ENCODE measurements at regions not wholly inside any gene's neighbourhood (a gene's known extent, or its start where the extent isn't known, plus 50 kb on each side); places are given as distances from the start of the nearest gene placed in this dataset.

- no peak for DNase-seq (ENCODE audit: low spot score)
Observed at GRCh38 chr10:44477046-44477425, 92.1 kb upstream of the CXCL12 start.

- DNase-seq (ENCODE audit: low spot score): no peak
Observed at GRCh38 chr10:44478040-44478439, 93.1 kb upstream of the CXCL12 start.

GRCh38 chr10:44478876-44479705, 94.2 kb upstream of the CXCL12 start:
- peak; percentile 3 for DNase-seq (ENCODE audit: low spot score)

DNA sequence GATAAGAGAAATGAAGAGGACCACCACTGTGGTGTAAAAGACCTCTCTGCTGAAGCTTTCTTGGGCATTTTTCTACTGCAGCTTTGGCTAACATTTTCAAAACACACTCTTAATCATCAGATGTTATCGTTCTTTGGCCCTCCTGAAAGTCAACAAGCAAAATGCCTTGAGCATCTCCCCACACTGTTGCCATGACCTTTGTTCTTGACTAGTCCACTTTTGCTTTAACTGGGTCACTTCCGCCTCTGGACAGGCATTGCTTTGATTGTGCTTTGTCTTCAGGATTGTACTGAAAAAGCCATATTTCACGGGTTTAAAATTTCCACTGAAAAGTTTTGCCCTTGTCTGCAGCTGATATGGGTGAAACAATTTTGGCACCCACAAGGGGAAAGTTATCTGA, 107.8 kb upstream of the CXCL12 start:
- DNase-seq (ENCODE audit: low spot score): no peak

- no peak for DNase-seq (ENCODE audit: low spot score)
Observed at GRCh38 chr10:44498222-44498621, 113.3 kb upstream of the CXCL12 start.

GRCh38 chr10:44500451-44500850, 115.6 kb upstream of the CXCL12 start:
- no peak for DNase-seq (ENCODE audit: low spot score)

DNA sequence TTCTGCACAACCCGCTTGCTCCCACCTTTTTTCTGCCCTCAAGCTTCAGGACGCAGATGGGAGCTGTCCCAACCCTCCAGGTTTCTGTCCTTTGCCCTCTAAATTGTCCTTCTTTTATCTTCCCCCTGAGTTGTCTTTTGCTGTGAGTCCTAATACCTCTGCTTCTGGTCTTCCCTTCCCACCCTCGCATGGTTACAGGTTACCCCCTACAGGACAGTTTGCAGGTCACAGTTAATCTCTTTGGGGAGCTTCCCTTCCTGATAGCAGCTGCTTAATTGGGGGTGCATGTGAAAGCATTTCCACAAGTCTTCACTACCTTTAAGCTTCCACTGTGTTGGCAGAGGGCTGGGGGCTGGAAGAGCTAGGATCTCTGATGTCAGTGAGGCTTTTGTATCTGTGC, 121.5 kb upstream of the CXCL12 start:
- DNase-seq (ENCODE audit: low spot score): no peak

DNA sequence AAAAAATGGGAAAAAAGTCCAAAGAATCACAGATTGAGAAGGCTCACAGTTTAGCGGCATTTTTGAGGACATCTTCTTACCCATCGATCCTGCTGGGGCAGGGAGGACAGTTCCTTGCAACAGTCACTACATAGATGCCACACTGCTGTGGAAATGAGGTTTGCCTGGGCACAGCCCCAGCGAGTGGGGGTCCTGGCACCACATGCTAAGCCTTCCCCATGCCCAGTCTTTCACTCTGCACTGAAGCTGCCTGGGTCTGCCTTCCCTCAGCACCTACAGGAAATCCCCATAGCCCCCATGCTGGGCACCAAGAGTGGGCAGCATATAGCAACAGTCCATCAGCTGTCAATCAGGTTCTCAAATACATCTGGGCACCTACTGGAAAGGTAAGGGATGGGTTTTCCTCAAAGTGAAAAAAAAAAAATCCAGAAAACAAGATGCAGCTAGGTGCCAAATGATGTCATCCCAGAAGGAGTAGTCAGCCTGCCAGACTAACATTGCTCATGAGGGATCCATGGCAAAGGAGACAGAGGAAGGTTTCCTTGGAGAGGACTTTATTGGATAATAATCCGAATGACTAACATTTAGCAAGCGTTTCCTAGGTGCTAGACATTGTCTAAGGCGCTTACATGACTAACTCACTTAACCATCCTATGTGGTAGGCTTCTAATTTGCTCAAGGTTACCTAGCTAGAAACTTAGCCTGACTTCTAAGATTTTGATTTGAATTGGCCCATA, 125.7 kb upstream of the CXCL12 start:
- DNase-seq (ENCODE audit: low spot score): no peak

GRCh38 chr10:44511166-44511565, 126.3 kb upstream of the CXCL12 start:
- DNase-seq (ENCODE audit: low spot score): no peak

GRCh38 chr10:44511601-44512000, 126.7 kb upstream of the CXCL12 start:
- no peak for DNase-seq (ENCODE audit: low spot score)

- no peak for DNase-seq (ENCODE audit: low spot score)
Observed at GRCh38 chr10:44512431-44513022, 127.6 kb upstream of the CXCL12 start.

- DNase-seq (ENCODE audit: low spot score): peak; percentile 9
Observed at GRCh38 chr10:44513591-44513990, 128.7 kb upstream of the CXCL12 start.

- no peak for DNase-seq (ENCODE audit: low spot score)
Observed at GRCh38 chr10:44516891-44517290, 132.0 kb upstream of the CXCL12 start.

- DNase-seq (ENCODE audit: low spot score): peak; percentile 59
Observed at GRCh38 chr10:44517635-44518034, 132.7 kb upstream of the CXCL12 start.

DNA sequence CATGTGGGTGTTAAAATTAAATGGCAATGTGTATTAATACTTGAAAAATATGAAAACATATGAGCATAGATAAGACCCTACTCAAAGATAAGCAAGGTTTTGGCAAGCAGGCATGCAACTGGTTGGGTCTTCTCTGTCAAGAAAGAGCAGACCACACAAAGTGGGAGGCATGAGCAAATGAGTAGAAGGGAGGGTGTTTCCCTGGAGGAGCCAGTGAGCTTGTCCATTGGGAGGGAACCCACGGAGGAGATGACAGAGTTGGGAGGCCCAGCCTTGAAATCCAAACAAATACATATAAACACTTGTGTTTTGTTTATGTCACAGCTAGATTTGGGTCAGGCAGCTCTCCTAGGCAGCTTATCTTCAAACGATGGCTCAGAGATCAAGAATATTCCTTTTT, 134.5 kb upstream of the CXCL12 start:
- no peak for DNase-seq (ENCODE audit: low spot score)

DNA sequence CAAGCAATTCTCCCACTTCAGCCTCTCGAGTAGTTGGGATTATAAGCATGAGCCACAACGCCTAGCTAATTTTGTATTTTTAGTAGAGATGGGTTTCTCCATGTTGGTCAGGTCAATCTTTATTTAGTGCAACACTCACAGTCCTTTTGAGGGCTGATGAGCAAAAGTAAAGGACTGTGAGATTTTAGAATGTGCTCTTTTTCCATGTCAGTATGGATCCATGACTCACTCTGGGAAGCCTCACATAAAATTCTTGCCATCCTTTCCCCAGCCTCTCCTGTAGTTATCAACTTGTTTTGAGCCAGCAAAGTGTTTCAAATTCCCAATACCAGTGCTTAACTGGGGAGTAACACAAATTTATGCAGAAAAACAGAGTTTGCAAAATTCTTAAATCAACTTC, 135.8 kb upstream of the CXCL12 start:
- DNase-seq (ENCODE audit: low spot score): no peak

DNA sequence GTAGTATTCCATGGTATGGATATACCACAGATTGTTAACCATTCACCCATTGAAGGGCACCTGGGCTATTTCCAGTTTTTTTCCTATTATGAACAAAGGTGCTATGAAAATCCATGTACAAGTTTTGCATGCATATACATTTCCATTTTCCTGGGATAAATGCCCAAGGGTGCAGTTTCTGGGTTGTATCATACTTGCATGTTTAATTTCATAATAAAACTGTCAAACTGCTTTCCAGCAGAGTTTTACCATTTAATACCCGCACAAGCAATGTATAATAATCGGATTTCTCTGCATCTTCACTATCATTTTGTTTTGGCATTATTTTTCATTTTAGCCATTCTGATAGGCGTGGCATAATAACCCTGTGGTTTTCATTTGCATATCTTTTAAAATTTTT, 154.3 kb upstream of the CXCL12 start:
- no peak for DNase-seq (ENCODE audit: low spot score)

DNA sequence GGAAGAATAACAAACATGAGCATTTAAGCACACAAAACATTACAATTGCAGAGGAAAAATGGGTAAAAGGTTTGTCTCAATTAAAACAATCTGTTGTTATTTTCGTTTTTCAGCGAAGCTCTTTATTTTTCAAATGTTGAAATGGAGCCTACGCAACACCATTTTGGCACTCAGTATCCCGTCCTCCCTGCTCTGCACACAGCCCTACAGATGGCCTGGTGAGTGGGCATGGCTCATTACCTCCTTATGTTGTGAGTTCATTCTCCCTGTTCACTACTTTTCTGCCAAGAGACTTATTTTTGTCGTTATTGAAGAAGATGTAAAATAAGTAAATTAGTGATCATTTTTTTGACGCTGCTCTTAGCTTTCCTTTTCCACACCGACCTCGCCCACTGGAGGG, 167.8 kb upstream of the CXCL12 start:
- no peak for DNase-seq (ENCODE audit: low spot score)

DNA sequence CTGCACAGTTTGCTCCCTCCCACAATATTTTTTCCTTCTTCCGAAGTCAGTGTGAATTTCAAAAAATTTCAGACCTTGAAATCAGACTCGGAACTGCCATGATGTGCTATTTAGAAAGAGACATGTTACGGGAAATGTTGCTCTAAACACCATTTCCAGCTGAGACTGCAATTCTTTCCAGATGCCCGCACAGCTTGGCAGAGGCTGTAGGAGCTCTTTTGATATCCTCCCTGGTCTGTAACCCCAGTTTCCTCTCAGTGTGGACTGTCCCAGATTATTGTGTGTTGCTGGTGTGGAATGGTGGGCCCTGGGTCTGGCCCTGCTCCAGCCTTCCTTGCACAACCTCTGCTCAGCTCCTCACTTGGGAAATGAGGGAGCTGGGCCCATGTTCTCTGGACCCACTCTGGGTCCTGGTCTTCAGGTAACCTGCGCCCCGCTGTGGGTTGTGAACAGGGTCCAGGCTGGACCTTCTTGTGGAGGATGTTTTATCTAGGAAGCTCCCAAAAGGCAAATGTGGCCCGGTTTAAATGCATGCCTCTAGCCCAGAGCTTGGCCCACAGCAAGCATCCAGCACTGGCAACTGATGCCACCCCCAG, 172.8 kb upstream of the CXCL12 start:
- no peak for DNase-seq (ENCODE audit: low spot score)

DNA sequence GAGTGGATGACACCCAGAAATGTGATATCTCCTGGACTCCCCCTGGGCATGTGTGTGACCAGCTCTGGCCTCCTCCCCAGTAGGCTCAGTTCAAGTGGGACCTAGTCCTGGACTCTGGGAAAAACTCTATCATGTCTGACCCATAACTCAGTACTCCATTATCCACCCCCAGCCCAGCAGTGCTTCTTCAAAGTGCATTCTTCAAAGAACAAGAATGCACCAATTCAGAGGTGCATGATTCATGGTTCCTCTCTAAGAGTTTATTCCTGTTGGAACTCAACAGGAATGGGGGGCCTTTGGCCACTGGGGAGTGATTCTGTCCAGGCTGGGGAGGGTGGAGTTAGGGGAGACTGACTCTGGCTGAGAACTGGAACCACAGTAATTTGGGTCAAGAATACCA, 173.6 kb upstream of the CXCL12 start:
- DNase-seq (ENCODE audit: low spot score): no peak

GRCh38 chr10:44564361-44564760, 179.5 kb upstream of the CXCL12 start:
- DNase-seq (ENCODE audit: low spot score): no peak

GRCh38 chr10:44564790-44565189, 179.9 kb upstream of the CXCL12 start:
- no peak for DNase-seq (ENCODE audit: low spot score)

GRCh38 chr10:44566786-44567185, 181.9 kb upstream of the CXCL12 start:
- no peak for DNase-seq (ENCODE audit: low spot score)
